HG03521 (cell line): ENCODE measurements at regions not wholly inside any gene's neighbourhood (a gene's known extent, or its start where the extent isn't known, plus 50 kb on each side); places are given as distances from the start of the nearest gene placed in this dataset.

Experiments
- ATAC-seq: cut with Tn5 transposase; IDR thresholded peaks from one replicate; pipeline ENCODE4 v1.9.1; 2021; ENCODE audit warnings: mild to moderate bottlenecking, moderate library complexity; ENCODE audit not compliant: unreplicated experiment

DNA sequence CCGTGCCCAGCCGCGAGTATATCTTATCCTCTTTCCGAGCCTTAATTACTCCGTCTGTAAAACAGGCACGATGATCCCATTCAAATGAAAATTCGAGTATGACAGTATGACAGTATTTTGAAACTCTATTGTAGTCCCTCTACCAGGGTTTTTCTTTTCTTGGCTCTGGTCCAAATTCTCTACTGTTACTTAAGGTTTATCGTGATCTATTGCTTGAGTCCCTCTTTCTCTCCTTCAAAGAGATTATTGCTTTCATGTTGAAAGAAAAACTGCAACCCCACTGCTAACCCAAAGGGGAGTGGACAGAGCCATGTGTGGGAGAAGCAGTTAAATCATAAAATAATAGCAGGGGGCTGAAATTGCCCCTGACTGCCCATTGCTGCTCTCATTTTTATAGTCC lies 1156.6 kb upstream of the AUTS2 start:
- no peak for ATAC-seq

DNA sequence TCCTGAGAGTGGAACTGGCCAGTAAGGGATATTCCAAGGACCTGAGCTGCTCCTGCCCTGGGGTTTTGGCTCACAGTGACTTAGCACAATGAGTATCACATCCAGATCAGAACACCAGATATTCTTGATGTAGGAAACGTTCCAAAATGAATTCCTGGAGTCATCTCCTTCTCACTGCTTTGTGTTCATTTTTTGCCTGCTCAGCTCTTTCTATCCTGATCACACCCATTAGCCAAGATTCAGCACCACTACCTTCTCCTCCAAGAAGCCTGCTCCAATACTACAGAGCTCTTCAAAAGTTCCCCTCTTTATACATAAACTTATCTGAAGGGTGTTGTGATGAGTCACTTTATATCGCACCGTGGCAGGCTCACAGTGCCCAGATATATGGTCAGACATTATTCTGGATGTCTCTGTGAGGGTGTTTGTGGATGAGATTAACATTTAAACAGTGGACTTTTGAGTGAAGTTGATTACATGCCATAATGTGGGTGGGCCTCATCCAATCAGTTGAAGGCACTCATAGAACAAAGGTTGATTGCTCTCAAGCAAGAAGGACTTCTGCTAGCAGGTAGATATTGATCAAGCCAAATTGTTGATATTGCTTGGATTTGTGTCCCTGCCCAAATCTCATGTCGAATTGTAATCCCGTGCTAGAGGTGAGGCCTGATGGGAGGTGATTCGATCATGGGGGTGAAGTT lies 1155.2 kb upstream of the AUTS2 start:
- ATAC-seq, result no peak

DNA sequence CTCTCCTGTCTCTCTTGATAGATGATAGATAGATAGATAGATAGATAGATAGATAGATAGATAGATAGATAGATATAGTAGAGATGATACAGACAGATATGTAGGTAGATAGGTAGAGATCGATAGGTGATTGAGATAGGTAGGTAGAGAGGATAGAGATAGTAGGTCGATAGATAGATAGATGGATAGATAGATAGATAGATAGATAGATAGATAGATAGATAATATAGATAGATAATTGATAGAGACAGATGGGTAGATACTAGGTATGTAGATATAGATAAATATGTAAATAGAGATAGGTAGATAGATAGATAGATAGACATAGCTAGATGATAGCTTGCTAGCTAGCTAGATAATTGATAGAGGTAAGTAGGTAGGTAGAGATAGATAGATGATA lies 1154.2 kb upstream of the AUTS2 start:
- ATAC-seq, result no peak

- ATAC-seq, result no peak
These were observed 1153.3 kb upstream of the AUTS2 start for GRCh38 chr7:68444956-68445355.

GRCh38 chr7:68446183-68446582 lies 1152.1 kb upstream of the AUTS2 start:
- ATAC-seq, result no peak

GRCh38 chr7:68449099-68449498 lies 1149.2 kb upstream of the AUTS2 start:
- ATAC-seq, result no peak

- no peak for ATAC-seq
These were observed 1148.5 kb upstream of the AUTS2 start for GRCh38 chr7:68449816-68450215.

- ATAC-seq, result no peak
These were observed 1143.3 kb upstream of the AUTS2 start for GRCh38 chr7:68454931-68455330.

DNA sequence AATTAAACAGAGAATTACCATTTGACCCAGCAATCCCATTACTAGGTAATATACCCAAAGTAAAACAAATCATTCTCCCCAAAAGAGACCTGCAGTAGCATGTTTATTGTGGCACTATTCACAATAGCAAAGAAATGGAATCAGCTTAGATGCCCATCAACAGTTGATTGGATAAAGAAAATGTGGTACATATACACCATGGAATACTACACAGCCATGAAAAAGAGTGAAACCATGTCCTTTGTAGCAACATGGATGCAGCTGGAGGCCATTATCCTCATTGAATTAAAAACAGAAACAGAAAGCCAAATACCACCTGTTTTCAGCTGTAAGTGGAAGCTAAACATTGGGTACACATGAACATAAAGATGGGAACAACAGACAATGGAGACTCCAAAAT lies 1141.8 kb upstream of the AUTS2 start:
- ATAC-seq, result no peak

- no peak for ATAC-seq
These were observed 1140.8 kb upstream of the AUTS2 start for GRCh38 chr7:68457481-68457880.

DNA sequence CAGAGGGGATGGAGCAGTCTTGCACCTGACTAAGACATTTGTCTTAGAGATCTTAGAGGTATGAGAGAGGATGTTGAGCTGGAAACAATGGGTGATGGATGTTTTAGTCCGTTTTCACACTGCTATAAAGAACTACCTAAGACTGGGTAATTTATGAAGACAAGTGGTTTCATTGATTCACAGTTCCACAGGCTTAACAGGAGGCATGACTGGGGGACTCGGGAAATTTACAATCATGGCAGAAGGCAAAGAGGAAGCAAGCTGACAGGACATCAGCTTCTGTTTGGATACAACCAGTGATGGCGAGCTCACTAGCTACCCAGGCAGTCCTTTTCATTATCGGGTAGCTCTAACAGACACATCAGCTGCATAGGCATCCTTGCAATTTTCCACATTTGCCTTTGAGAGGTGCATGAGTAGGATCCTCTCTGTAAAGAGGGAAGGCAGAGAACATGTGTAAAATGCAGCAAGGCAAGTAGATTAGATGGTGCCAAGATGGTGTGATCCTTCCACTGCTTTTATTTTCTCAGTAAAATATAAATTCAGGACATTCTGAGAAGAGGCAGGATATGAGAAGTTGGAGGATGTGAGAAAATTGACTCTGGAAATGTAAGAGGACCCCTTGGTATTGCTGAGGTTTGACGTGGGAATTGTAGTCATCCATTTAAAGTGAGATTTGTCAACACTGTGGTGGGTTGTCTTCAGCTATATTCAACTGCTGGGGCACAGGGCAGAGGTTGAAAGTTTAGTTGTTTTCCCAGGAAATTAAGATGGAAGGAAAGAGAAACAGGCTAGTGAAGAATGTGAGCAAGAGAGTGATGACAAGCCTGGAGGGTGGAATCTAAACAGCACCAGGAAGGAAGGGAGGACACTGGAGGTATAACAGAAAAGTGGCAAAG lies 1140.0 kb upstream of the AUTS2 start:
- ATAC-seq, result no peak

- no peak for ATAC-seq
These were observed 1136.8 kb upstream of the AUTS2 start for GRCh38 chr7:68461430-68461829.

GRCh38 chr7:68470836-68471435 lies 1127.3 kb upstream of the AUTS2 start:
- ATAC-seq, result no peak

GRCh38 chr7:68472688-68473087 lies 1125.6 kb upstream of the AUTS2 start:
- ATAC-seq, result no peak

DNA sequence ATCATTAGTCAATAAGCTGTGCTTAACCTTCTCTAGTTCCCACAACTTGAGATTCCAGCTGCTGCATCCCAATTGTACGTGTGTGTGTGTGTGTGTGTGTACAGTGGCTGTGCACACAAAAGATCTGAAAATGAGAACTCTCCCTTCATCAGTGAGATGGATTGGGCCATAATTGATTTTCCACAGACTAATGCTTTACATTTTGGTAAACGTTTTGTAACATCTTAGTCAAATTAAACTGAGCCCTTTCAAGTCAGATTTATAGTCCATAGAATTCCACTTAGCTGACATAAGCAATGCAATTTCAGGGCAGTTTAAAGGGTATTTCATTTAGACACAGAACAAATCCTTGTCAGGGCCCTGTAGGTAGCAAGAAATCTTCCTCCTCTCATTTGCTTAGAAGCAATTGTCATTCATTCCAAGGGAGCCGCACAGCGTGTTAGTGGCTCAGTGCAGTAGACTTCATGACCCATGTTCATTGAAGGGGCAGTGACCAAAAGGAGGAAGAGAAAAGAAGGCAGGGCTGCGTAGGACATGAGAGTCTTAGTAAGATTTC lies 1123.5 kb upstream of the AUTS2 start:
- ATAC-seq, result no peak

DNA sequence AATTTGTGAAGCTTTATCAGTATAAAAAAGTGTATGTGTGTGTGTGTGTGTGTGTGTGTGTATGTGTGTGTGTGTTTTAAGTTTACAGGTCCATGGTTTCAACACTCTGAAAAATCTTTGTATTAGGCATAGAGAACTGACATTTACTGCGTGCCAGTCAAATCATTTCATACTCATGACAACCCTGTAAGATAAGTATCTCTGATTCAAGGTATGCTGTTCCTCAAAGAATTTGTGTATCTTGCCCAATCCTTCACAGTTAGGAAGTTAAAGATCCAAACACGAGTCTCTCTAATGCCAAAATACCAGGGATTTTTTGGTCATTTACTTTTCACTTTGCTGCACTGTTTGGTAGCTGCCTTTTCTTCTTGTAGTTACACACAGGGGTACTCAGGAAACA lies 1121.3 kb upstream of the AUTS2 start:
- no peak for ATAC-seq

GRCh38 chr7:68478326-68478725 lies 1119.9 kb upstream of the AUTS2 start:
- no peak for ATAC-seq

DNA sequence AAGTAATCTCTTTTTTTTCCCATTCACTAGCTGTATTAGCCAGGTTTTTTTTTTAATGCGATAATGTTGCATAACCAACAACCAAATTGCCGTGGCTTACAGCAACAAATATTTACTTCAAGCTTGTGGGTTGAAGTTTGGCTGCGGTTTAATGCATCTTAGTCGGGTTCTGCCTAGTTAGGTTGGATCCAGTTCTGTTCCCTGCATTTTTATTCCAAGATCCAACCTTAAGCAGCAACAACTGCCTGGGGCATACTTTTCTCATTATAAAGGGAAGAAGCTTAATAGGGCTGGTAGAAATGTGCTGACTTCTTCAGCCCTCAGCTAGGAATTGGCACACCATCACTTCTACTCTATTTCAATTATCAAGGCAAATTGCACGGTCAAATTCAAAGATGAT lies 1115.5 kb upstream of the AUTS2 start:
- ATAC-seq, result no peak

DNA sequence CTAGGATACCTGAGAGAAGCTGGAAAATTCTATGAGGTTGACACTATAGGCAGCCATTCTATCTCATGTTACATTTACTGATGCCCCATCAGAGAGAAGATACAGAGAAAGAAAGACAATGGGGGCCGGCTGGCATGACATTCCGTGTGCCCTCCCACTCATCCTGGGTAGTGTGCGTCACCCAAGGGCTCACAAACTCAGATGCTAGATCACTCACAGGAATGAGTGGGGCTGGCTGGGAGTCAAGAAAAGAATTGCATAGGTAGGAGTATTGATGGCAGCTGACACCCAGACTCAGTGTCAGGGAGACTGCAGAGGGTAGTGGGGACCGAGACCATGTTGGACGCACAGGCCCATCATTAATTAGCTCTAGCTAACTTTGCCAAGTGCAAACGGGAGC lies 1113.5 kb upstream of the AUTS2 start:
- ATAC-seq, result no peak

- no peak for ATAC-seq
These were observed 1112.9 kb upstream of the AUTS2 start for GRCh38 chr7:68485253-68485917.
